GM19043 (cell line): ENCODE measurements at regions not wholly inside any gene's neighbourhood (a gene's known extent, or its start where the extent isn't known, plus 50 kb on each side); places are given as distances from the start of the nearest gene placed in this dataset.

ENCODE experiments used
- ATAC-seq: cut with Tn5 transposase; IDR thresholded peaks from one replicate; pipeline ENCODE4 v1.9.1; 2021; ENCODE audit warnings: low read depth; ENCODE audit not compliant: unreplicated experiment

DNA sequence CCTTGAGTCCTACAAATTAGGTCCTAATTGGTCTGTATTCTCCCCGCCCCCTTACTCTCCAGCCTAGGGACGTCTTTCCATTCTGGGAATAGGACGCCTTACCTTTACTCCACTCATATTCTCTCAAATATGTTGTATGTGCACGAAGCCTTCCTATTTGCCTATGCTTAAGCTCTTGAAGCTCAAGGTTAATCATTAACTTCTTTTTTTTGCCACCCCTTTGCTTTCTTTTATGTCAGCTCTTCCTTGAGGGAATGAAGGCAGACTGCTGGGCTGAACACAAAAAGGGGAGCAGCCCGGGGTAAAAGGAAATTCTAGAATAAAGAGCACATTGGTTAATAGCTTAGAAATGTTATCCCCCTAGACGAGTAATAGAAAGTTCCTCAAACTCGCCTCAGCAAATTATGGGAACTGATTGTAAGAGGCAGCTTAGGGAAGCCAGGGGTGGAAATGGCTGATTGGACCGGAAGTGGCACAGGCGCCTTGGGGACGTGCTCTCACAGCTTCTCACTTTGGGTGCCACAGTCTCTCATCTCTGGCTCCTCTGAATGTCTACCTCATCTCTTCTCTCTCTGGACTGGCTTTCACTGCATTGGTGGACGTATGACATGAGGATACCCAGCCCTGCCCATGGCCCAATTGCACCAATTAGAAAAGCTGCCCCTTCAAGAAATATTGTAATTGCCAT lies 122.3 kb upstream of the IL12B start:
- ATAC-seq: no peak

DNA sequence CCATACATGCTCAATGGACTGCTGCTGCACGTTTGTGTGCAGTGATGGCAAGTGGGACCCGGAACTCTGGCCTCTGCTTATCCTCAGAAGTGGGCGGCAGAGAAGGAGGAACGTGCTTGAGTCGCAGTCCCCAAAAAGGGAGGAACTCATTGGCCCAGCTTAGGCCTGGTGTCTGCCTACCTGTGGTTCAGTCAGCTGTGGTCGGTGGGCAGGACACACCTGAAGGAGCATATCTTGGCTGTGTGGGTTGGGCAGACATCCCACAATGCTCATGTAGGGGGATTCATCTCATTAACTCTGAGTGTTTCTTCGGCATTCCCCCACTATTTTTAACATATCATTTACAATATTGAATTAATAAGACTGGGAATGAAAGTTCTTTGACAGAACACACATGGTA lies 122.9 kb upstream of the IL12B start:
- ATAC-seq: no peak

DNA sequence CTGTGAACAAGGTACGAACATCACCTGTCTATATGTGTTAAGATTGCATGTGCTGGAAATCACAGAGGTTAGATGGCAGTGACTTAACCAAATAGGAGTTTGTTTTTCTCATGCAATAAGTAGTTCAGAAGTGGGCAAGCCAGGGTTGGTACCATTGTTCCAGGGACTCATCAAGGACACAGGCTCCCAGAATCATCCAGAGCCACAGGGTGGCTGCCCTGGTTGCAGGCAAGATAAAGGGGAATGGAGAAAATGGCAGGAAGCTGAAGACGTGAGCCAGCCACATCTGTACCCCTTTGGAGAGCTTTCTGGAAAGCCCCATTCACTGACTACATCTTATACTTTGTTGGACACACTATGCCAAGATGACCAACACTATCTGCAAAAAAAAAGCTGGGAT lies 126.0 kb upstream of the IL12B start:
- ATAC-seq: no peak

DNA sequence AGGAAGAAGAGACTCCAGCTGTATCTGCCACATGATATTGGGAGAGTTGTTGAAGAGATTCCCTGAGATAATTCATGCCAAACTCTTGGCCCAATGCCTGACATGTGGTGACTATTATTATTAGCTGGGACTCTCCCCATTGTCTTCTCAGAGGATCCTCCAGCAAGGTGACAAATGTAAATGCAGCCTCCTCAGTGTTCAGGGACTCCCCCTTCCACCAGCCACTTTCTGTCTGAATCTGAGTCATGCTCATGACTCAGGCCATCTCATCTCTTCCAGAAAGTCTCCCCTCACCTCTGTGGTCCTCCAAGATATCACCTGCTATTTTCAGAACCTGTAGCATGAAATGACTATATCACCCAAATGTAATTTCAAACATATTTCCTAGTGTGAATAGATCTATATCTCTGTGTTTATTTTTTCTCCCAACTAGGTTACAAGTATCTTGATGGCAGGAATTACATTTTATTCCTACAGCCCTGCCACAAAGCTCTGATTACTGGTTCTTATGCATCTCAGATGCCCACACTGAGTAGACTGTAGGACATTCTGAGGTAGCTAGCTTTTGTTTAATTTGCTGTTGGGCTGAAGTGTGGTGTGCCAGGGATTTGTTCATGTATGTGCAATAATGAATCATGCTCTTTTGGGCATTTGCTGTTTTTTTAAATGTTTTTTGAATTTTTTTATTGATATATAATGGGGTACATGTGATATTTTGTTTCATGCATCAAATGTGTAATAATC lies 126.6 kb upstream of the IL12B start:
- ATAC-seq: peak; percentile 83

DNA sequence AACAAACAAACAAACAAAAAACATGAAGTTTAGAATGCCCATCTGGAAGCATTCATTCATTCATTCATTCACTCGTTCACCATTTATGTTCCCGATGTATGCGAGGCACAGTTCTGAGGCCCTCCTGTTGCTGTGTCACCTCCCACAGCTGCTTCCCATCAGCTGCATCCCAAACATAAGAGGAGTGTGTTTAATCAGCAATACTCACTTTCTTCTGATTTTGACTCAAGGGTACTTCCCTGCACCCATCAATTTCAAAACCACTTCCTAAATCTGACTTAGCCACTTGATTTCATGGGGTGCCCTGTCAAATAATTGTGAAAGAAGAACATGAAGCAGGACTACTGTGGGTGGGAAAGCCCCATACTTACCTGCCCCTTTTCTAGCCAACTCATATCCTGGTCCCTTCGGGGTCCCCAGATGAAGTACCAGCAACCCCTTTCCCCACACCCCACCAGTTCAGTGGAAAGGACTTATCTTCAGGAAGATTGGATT lies 128.0 kb upstream of the IL12B start:
- ATAC-seq: peak; percentile 27

DNA sequence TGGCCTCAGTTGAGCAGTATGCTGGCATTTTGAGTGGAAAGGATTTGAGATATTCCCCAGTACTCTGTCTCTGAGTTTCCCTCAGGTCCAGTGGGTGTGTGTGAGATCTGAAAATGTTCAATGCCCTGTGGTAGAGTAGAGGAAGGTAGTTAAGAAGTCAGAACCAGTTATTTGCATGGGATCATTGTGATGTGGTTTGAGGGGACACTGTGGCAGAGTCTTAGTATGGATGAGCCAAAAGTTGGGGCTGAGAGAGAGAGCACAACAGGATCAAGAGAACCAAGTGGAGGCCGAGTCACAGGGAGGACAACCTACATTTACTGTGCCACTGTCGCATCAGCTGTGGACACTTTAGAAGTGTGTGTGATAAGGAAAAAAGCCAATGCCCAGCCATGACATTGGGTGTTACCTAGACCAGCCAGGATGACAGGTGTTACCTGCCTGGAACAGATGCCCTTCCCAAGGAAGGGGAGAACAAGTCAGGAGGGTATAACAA lies 128.9 kb upstream of the IL12B start:
- no peak for ATAC-seq

DNA sequence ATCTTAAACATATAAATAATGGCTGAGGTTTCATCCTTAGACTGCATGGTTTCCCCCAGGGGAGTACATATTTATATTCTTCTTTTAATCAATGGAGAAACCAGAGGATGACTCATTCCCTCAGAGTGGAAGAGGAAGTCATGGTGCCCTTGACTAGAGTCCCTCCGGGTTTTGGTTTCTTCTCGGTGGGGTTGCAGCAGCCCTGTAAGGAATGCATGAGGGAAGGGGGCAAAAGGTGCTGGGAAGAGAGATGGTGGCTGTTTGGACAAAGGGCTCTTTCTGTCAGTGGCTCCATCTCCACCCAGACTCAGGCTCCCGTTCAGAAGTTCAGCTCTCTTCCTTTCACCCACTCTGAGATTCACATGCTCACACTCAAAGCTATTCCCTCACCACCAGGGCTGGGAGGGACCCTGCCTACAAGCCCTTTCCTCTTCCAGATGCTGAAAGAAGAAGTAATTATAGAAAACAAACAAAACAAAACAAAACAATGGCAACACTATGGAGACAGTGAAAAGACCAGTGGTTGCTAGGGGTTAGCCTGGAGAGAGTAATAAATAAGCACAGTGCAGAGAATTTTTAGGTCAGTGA lies 129.8 kb upstream of the IL12B start:
- no peak for ATAC-seq

DNA sequence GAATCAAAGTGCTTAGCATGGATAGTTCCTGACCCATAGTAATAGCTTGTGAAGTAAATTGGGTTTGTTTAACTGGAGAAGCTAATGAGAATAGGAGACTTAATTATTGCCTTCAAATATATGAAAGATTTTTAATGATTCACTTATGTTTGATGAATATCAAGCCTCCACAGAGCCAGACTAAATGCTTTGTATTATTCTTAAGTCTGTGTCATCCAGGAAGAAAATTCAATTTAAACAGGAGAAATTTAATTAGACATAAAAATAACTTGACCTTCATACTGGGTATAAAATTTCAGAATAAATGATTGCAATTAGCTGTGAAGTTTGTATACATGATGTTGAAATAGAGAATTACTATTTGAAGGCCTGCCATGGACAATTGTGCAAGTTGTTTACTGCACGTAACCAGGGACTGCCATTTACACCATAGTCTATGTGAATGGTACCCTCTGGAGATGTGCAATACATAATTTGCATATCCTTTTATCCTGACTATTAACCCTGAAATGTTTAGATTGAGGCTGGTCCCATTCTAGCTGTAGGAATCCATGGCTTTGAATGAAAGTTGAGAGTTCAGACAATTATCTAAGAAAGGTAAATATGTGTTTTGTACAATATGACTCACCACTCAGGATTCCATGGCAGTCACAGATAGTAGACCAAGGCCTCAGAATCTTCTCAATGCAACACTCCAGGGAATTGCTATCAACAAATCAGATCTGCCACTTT lies 133.5 kb upstream of the IL12B start:
- ATAC-seq: no peak

DNA sequence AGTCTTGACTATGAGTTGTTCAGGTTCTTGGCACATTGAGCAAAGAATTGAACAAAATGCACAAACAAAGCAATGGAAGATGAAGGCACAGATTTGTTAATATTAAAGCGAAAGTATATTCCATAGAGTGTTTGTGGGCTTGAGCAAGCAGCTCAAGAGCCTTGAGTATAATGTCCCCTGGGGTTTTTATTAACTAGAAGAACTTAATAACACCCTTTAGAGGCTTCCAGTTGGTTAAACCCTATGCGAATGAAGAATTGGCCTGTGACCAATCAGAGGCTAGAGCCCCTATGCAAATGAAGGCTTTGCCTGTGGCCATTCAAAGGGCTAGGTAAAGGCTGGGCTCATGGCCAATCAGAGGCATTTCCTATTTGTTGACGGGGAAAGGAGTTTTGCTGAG lies 135.3 kb upstream of the IL12B start:
- no peak for ATAC-seq

DNA sequence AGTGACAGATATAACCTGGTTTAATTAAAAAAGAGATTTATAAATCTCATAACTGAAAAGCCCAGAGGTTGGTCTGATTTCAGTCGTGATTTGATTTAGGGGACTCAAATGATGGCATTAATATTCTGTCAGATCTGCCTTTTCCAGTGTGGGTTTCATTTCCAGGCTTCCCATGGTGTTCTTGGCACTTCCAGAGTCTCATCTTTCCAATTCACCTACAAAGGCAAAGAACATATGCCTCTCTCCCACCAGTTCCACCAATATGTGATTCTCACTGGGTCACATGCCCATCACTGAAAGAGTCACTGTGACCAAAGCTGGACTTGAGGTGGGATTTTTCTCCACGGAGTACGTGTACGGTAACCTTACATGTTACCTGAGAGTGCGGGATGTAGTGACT lies 137.4 kb upstream of the IL12B start:
- no peak for ATAC-seq

DNA sequence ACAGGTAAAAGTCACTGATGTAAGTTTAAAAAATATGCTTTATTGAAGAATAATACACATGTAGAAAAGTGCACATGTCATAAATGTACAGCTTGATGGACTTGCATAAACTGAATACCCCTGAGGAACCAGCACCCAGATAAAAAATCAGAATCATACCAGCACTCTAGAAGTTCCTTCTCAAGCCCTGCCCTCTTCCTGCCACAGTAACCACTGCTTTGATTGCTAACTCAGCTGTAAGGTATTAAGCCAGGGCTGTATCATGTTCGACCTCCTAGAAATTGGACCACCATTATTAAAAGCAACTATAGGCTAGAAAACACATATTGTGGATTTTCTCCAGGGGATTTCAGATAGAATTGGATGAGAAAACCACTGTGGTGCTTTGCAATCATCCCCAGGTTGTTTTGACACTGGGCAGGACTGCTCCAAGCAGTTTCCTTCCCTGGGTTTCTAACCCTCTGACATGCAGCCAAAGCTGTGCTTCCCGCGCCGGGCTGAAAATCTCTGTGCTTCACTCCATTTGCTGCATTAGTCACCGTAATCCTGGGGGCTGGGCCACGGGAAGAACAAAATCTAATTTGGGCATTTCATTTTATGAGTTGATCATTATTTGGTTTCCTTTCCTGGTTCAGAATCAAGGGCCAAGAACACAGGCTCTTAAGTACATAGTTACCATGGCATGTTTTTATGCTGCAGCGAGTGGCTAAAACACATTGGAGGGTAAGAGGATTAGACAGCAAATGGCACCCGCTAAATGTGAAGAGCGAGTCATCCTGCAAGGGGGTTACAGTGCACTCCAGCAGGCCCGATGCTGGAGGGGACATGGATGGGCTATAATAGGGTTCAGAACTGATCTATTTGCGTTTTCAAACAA lies 139.4 kb upstream of the IL12B start:
- peak; percentile 49 for ATAC-seq

DNA sequence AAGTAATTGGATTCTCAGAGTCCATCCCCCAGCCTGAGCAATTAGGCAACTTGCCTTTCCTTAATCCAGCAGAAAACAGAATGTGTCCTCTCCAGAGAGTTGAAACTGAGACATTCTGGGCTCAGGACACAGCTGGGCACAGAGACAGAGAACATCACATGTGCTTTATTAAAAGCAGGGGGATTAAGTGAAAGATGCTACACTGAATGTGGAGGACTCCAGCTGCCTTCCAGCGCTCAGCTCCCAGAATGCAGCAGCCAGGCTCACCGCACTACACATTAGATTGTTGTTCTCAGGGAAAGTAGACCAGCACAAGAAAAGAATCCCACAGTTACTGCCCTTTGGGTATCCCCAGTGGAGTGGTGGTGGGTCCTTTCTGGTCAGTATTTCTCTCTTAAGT lies 141.6 kb upstream of the IL12B start:
- ATAC-seq: no peak

DNA sequence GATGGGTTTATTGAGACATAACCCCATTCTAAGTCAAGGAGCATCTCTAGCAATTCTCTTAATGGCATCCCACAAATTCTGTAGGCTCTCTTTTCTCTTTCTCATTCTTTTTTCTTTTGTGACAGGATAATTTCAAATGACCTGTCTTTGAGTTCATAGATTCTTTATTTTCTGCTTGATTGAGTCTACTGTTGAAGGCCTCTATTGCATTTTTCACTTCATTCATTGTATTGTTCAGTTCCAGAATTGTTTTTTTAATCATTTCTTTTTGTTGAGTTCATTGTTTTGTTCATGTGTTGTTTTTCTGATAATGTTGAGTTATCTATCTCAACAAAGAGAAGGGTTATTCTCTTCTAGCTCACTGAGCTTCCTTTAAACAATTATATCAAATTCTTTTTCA lies 144.7 kb upstream of the IL12B start:
- no peak for ATAC-seq

DNA sequence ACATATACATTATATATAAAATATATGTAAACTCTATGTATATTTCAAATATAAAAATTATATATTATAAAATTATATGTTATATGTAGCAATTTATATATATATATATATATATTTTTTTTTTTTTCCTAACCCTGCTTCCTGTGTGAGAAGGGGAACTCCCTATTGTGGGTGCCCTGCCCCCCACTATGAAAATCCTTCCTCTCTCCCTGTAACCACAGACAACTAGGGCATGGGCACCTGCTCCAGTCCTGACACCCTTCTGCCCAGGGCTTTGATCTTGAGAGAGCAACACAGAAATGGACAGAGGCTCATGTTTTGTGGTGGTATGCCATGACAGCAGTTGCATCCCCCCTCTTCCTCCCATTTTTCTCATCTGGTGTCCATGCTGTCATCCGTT lies 148.7 kb upstream of the IL12B start:
- ATAC-seq: no peak

DNA sequence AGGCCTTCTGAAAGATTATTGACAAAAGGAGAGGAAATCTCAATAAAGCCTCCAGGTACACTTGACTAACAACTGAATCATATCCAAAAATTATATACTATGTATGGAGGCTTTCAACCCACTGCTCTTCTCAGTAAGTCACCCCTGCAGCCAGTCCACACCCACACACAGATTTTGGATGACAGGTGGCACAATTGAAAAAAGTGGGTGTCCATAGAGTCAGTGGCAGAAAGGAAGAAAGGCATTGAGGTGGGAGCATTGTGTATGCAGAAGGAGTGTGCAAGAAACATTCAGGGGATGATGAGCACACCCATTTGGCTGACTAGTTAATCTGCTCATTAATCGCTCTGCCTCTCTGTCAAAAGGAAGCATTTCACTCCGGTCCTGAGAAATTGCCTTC lies 150.6 kb upstream of the IL12B start:
- no peak for ATAC-seq

DNA sequence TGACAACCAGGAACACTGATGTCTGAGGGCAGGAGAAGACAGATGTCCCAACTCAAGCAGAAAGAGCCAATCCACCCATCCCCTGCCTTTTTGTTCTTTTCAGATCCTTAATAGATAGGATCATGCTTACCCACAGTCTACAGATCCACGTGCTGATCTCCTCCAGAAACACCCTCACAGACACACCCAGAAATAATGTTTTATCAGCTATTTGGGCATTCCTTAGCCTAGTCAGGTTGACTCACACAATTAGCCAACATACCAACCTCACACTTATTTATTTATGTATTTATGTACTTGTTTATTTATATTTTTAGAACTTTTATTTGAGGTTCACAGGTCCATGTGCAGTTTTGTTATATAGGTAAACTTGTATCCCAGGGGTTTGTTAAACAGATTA lies 151.5 kb upstream of the IL12B start:
- no peak for ATAC-seq

DNA sequence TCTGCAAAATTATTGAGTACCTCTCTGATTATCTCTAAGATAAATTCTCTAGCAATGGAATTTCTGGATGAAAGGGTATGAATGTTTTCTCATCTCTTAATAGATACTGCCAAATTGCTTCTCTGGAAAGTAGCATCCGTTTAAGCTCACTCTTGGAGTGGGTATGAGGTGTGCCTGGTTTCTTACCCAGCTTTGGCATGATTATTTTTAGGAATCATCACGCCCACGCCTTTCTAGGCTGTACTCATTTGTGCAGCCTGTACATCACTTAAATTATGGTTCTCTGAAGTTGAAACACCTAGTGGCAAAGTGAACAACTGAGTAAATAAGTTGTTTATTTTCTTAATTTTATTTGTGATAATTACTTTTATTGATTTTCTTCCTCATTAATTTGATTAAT lies 156.5 kb upstream of the IL12B start:
- ATAC-seq: no peak

DNA sequence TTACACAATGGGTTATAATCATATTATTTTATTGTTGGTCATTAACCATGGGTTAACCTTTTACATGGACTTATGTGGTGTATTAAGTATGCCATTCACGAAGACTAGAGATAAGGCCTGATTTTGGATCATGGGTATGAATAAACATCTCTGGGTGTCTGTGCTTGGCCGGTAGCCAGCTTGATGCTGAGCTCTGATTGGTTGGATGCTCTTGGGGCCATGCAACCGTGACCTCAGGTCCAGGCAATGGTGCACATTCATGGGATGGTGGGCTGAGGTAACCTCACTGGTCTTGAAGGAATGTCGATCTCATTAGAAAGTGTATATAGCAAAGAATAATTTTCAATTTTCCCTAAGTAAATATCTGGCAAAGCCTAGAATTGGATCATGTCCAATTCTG lies 158.2 kb upstream of the IL12B start:
- no peak for ATAC-seq

DNA sequence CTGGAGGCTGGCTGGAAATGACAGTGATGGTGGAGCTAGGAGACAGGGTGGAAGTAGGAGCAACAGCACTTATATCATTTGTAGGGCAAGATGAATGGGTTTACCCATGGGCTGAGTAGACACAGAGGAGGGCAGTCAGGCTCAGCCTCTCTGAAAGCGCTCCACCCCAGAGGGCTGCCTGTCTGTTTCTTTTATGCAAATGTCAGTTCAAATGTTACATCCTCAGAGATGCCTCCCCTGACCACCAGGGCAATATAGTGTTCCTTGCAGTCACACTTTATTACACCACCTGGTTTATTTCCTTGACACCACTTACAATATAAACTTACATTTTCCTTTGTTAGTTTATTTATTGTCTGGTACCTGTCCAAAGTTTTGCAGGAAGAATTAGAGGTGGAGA lies 159.5 kb upstream of the IL12B start:
- ATAC-seq: no peak

DNA sequence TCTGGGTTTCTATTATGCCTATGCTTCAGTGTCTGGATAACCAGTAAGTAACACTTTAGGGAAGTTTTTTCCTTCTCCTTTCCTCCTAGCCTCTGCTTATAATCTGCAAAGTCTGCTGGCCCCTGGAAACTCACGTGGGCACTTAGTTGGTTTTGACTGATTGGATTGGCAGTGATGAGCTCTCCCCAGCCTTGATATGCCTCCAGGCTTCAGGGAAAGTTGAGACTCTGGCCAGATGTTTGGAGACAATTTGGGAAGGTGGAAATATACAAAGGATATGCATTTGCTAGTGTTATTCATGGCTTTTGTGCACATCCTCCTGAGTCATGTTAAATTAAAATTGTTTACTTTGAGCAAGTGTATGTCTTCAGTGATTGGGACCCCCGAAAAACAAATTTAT lies 160.2 kb upstream of the IL12B start:
- ATAC-seq: no peak
